HEK293 (cell line): ENCODE measurements at regions not wholly inside any gene's neighbourhood (a gene's known extent, or its start where the extent isn't known, plus 50 kb on each side); places are given as distances from the start of the nearest gene placed in this dataset.
"Not testable (repeated sequence)": the region's sequence is repeated elsewhere in the genome, so short reads cannot be mapped to it uniquely, and the experiment has no call there.

Experiments used
- CTCF ChIP-seq: fragments of 450-650 bp; formaldehyde crosslinking; IDR thresholded peaks from 2 replicates; pipeline ENCODE4 v1.5.1; 2016; ENCODE audit warnings: missing biosample characterization, missing genetic modification characterization
- TRIM28 ChIP-seq: IDR thresholded peaks from 2 replicates; pipeline ENCODE4 v1.6.1; 2011; ENCODE audit warnings: low read length, control low read depth, borderline replicate concordance
- YY1 ChIP-seq: fragments of 450-650 bp; formaldehyde crosslinking; IDR thresholded peaks from 2 replicates; pipeline ENCODE4 v1.5.1; 2018; ENCODE audit warnings: missing biosample characterization, missing genetic modification characterization
- ZBTB49 ChIP-seq: fragments of 450-650 bp; formaldehyde crosslinking; IDR thresholded peaks from 2 replicates; pipeline ENCODE4 v1.5.1; 2016; ENCODE audit warnings: missing biosample characterization, missing genetic modification characterization, low read depth
- ZNF121 ChIP-seq: fragments of 450-650 bp; formaldehyde crosslinking; IDR thresholded peaks from 2 replicates; pipeline ENCODE4 v1.5.1; 2016; ENCODE audit warnings: missing biosample characterization, missing genetic modification characterization
- ZNF658 ChIP-seq: fragments of 450-650 bp; formaldehyde crosslinking; IDR thresholded peaks from 2 replicates; pipeline ENCODE4; 2016; ENCODE audit warnings: missing biosample characterization, missing genetic modification characterization
- ZNF747 ChIP-seq: fragments of 450-650 bp; formaldehyde crosslinking; IDR thresholded peaks from 2 replicates; pipeline ENCODE4 v1.5.1; 2016; ENCODE audit warnings: missing biosample characterization, missing genetic modification characterization
- TF ChIP-seq, protein P1 (sequence below): fragments of 450-650 bp; formaldehyde crosslinking; IDR thresholded peaks from 2 replicates; pipeline ENCODE4 v1.5.1; 2017; ENCODE audit warnings: missing biosample characterization, missing genetic modification characterization

GRCh38 chr1:189718147-189718795, 759.4 kb downstream of the BRINP3 start:
- TF ChIP-seq ZNF658; CTCF (tag by site-specific recombination); ZBTB49 (tag by site-specific recombination); YY1; TRIM28; ZNF747 (tag by site-specific recombination); ZNF121 (tag by site-specific recombination): not testable (repeated sequence)
- TF ChIP-seq, protein P1, sequence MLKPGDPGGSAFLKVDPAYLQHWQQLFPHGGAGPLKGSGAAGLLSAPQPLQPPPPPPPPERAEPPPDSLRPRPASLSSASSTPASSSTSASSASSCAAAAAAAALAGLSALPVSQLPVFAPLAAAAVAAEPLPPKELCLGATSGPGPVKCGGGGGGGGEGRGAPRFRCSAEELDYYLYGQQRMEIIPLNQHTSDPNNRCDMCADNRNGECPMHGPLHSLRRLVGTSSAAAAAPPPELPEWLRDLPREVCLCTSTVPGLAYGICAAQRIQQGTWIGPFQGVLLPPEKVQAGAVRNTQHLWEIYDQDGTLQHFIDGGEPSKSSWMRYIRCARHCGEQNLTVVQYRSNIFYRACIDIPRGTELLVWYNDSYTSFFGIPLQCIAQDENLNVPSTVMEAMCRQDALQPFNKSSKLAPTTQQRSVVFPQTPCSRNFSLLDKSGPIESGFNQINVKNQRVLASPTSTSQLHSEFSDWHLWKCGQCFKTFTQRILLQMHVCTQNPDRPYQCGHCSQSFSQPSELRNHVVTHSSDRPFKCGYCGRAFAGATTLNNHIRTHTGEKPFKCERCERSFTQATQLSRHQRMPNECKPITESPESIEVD = not testable (repeated sequence)
